ENCODE measurements at regions not wholly inside any gene's neighbourhood (a gene's known extent, or its start where the extent isn't known, plus 50 kb on each side); places are given as distances from the start of the nearest gene placed in this dataset.
A peak's percentile ranks its signal among the peaks of the same experiment; 100 is the strongest.

DNA sequence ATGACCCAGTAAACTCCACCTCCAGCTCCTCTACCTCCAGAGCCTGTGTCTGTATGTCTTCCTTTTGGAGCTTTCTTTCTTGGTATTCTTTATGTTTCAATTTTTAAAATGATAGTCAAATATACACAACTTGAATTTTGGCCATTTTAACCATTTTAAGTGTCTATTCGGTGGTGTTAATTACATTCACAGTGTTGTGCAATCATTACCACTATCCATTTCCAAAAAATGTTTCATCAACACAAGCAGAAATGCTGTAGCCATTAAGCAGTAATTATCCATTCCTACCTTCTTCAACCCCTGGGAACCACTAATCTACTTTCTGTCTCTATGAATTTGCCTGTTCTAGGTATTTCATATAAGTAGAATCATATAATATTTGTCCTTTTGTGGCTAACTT, 194.5 kb upstream of the TSC22D2 start:
- no peak for DNase-seq

- DNase-seq, result no peak
These were observed 197.5 kb upstream of the TSC22D2 start for GRCh38 chr3:150210461-150211110.

- DNase-seq, result no peak
These were observed 204.8 kb upstream of the TSC22D2 start for GRCh38 chr3:150203273-150203672.

DNA sequence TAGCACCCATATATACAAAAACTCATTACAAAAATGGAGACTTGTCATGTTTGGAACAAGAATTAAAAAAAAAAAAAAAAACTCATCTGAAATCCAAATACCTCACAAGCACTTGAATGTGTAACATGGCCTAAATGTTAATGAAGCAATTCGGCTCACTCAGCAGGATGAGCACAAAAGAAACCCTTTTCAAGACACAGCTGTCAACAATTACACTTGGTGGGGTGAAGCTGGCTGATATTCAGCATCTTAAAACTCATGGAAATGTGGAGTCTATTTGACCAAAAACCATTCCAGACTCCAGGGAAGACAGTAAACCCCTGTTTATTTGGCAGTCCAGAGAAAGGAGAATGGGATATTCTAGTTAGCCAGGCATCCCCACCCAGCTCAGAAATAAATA, 205.4 kb upstream of the TSC22D2 start:
- DNase-seq, result no peak

DNA sequence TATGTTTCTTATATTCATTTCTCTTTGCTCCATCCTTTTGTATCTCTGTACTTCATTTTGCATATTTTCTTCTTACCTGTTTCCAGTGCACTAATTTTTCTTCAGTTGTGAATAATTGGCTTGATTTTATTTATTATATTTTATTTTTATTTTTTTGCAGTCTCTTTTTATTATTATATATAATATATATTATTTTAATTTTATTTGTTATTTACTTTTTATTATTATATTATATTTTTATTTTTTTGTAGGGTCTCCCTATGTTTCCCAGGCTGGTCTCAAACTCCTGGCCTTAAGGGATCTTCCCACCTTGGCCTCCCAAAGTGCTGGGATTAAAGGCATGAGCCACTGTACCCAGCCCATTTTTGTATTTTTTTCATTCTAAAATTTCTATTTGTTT, 213.1 kb upstream of the TSC22D2 start:
- no peak for DNase-seq

GRCh38 chr3:150194513-150194912, 213.6 kb upstream of the TSC22D2 start:
- no peak for DNase-seq

DNA sequence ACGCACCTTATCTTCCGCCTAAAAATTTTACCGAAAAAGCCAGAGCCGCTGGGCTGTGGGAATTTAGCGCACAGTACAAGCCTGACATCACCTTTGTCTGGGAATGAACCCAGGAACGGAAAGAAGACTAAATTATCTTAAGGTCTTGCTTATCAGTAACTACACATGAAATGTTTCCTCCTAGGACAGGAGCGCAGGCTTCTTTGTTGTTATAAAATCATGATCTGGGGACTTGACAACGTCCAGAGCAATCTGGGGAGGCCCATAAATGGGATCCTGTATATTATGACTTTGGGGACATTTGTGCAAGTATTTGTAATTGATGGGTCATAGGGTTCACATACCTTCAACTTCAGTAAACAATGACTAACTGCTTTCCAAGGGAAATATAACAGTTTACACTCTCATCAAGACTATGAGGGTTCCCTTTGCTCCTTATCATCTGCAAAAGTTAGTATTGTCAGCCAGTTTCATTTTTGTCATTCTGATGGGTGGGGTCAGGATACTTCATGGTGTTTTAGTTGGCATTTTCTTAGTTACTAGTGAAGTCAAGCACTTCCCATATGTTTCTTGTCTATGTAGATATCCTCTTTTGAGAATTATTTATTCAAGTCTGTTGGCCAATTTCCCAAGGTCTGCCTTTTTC, 213.9 kb upstream of the PFN2 start:
- no peak for DNase-seq

- DNase-seq, result peak; percentile 63
These were observed 213.2 kb upstream of the PFN2 start for GRCh38 chr3:150183678-150184425.

GRCh38 chr3:150180334-150180733, 209.6 kb upstream of the PFN2 start:
- DNase-seq, result no peak

GRCh38 chr3:150179330-150179729, 208.6 kb upstream of the PFN2 start:
- no peak for DNase-seq

- DNase-seq, result no peak
These were observed 207.1 kb upstream of the PFN2 start for GRCh38 chr3:150177673-150178381.

- no peak for DNase-seq
These were observed 203.5 kb upstream of the PFN2 start for GRCh38 chr3:150174179-150174578.

DNA sequence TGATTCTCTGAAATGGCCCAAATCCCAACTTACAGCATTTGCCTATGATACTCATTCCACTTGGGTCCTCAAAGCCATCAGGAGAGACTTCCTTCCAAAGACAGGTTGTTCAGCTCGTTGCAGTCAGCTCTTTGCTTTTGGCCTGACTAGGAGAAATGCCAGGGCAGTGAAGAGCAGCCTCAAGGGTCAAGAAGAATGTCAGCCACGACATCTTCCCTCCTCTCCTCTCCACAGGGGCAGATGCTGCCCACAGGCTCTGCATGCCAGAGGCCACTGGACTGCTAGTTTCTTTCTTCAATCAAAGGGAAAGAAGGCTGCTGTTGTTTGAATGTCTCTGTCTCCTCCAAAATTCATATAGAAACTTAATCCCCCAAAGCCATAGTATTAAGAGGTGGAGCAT, 201.7 kb upstream of the PFN2 start:
- DNase-seq, result no peak

DNA sequence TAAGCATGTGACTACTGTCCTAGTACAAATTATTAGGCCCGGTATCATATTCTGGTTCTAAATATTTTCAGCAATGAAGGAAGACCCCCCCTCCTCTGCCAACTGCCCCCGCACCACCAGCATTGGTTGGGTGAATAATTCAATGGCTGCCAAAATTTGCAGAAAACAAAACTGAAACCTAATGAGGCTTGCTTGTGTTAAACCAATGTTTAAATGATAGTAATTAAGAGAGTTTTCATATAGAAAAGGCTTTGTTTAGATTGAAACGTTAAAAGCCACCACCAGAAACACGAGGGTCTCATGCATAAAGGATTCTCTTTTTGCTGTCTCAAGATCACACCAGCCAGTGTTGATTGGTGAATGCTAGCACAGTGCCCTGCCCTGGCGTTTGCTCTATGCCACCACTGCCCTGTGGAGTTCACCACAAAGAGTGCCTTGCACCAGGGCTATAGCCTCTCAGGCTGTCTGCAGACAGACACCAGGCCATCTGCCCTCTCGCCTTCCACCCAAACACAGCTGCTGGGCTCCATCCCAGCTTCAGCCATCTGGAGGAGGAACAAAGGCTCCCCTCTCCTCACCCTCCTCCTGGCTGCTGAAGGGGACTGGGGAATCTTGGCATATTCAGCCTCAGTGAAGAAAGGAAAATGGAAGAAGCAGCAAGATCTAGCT, 200.3 kb upstream of the PFN2 start:
- DNase-seq, result no peak

DNA sequence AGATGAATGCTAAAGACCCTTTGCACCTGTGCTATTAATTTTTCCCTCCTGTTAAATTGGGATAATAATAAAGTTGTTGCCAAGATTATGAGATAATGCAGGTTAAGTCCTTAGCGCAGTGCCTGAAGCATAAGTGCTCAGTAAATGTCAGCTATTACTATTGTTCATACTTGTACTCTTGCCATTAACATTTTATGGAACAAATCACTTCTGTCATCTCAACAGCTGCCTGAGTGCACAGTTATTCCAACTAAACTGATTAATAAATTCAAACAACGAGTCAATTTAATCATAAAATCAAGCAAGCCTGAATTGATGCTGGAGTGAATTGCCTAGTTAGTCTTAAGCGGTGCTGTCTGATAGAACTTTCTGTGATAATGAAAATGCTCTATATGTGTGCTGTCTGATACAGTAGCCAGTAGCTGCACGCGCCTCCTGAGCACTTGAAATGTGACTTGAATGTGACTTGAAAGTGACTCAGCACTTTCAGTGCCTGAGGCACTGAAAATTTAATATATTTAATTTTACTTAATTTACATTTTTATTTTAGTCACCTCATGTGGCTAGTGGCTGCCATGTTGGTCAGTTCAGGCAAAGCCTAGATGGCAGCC, 198.7 kb upstream of the PFN2 start:
- no peak for DNase-seq

DNA sequence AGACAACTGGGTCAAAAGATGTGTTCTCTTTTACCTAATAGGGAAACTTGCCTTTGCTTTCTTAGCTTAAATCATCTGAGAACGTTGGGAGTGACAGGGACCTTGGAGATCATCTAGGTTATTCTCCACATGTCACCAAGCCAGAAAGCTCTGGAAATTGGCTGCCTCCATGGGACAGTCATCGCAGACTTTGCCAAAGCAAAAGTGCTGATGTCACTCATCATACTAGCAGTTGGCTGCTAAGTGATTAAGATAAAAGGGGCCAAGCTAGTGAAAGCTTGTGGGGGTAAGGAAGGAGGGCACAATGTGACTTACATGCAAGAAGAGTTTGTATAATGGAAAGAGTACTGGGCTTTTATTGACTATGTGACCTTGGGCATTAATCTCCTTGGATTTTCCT, 198.0 kb upstream of the PFN2 start:
- no peak for DNase-seq

DNA sequence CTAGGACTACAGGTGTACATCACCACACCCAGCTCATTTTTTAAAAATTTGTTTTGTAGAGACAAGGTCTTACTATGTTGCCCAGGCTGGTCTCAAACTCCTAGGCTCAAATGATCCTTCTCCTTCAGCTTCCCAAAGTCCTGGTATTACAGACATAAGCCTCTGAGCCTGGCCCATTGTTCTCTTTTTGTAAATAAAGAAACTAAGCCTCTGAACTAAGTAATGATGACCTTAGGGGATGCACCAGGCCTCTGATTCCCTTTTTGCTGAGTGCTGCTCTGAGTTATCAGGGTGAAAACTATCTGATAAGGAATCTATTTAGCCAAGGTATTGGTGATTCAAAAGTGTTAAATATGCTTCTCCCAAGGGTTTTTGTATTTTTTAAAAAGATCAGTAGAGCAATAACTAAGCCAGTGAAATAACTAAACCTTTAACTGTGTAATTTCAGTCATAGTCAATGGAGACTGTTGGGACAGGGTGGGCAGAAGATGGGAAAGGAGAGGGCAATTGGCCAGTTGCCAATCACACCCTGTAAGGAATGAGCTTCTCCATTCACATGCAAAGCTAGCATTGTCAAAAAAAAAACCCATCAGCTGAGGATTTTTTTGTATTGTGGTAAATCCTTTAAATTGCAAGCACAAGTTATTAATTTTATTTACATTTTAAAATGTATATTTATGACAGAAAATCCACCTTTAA, 194.8 kb upstream of the PFN2 start:
- DNase-seq, result no peak

DNA sequence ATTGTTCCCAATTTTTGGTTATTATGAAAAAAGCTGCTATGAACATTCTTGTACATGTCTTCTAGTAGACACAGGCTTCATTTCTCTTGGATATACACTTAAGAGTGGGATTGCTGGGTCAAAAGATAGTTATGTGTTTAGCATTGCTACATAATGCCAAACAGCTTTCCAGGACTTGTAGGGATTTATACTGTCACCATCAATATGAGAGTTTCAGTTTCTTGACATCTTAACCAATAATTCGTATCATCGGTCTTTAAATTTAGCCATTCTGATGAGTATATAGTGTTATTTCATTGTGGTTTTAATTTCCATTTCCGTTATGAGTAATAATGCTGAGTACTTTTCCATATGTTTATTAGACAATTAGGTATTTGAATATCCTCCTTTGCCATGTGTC, 190.3 kb upstream of the PFN2 start:
- no peak for DNase-seq

GRCh38 chr3:150158943-150159625, 188.4 kb upstream of the PFN2 start:
- DNase-seq, result no peak

GRCh38 chr3:150152567-150152966, 181.9 kb upstream of the PFN2 start:
- no peak for DNase-seq

DNA sequence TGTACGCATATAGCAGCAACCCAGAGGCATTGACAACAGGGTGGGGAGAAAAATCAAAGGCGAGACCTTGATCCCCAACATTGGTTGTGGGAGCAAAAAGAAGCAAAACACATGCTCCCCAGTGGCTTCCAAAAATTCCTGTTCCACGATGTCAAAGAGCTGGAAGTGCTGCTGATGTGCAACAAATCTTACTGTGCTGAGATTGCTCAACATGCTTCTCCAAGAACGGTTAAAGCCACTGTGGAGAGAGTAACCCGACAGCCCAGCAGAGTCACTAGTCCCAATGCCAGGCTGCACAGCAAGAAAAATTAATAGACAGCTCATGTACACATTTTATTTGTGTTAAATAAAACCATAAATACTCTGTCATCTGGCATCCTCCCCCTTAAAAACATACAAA, 179.9 kb upstream of the PFN2 start:
- DNase-seq, result no peak

All from T1000 (cell line).